ENCODE measurements at regions not wholly inside any gene's neighbourhood (a gene's known extent, or its start where the extent isn't known, plus 50 kb on each side); places are given as distances from the start of the nearest gene placed in this dataset.

DNA sequence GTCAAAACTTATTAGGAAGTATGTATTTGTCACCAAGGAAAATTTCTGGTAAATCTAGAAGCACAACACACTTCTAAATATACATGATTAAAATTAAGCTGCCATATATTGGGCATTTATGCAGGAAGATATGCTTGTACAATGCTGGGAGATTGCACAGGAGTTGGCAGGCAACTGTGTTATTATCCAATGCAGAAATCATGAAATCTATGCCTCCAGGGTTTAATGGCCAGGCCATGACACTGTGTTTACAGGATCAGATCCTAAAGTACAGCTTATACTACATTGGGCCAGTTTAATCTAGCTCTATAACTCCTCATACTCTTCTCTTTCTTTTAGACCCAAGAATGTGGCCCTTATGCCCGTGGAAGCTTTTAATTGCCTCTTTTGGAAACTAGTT is 391.4 kb upstream of the DPH6 start:
- TF ChIP-seq CTCF (IDR thresholded peaks at IDR 0.05) (no peak), EZH2 (IDR thresholded peaks at IDR 0.05) (no peak)

Data from neural progenitor cell (in vitro differentiated cells).